Keratinocyte (primary cell): ENCODE measurements at regions not wholly inside any gene's neighbourhood (a gene's known extent, or its start where the extent isn't known, plus 50 kb on each side); places are given as distances from the start of the nearest gene placed in this dataset.

Experiments
- DNase-seq: peaks from one replicate; pipeline ENCODE4 v3.0.0-alpha.2; 2011; ENCODE audit warnings: low read depth, missing footprints, low spot score
- FAIRE-seq: peaks from 2 replicates; lab custom pipeline; 2011; peaks lifted over from hg19 to GRCh38; lab: Jason Lieb, UNC
- H2AFZ ChIP-seq: 2 replicates; pipeline ENCODE4 v1.6.0; 2012; ENCODE audit warnings: low read length, control low read depth, inconsistent platforms; ENCODE audit not compliant: control insufficient read depth
- H3K27ac ChIP-seq: 2 replicates; pipeline ENCODE4 v1.5.1; 2011; ENCODE audit warnings: low read length; ENCODE audit not compliant: control insufficient read depth, insufficient read depth
- H3K27me3 ChIP-seq: 3 replicates; pipeline ENCODE4 v1.6.0; 2011; ENCODE audit warnings: low read length; ENCODE audit not compliant: control insufficient read depth, insufficient read depth; ENCODE audit errors: extremely low read depth
- H3K36me3 ChIP-seq, 2 experiments: 2 replicates in 1 of 2; 3 replicates in 1 of 2; pipeline ENCODE4 v1.5.1; 2011; ENCODE audit warnings: low read length in 2 of 2, mild to moderate bottlenecking in 1 of 2; ENCODE audit not compliant: control insufficient read depth in 2 of 2, insufficient read depth in 2 of 2; ENCODE audit errors: extremely low read depth in 1 of 2
- H3K4me1 ChIP-seq: 3 replicates; pipeline ENCODE4 v1.5.1; 2011; ENCODE audit warnings: low read length; ENCODE audit not compliant: control insufficient read depth, insufficient read depth; ENCODE audit errors: extremely low read depth
- H3K4me2 ChIP-seq: 3 replicates; pipeline ENCODE4 v1.6.0; 2011; ENCODE audit warnings: low read depth, low read length; ENCODE audit not compliant: control insufficient read depth, insufficient read depth; ENCODE audit errors: extremely low read depth
- H3K4me3 ChIP-seq, 3 experiments: fragments of 200-600 bp in 1 of 3; sonication (generic) in 1 of 3; 2 replicates in 2 of 3; 3 replicates in 1 of 3; pipeline ENCODE4 v1.5.1; 2011 to 2016; ENCODE audit warnings: low read length in 3 of 3, mild to moderate bottlenecking in 3 of 3, control low read depth in 2 of 3, inconsistent platforms in 1 of 3, low read depth in 1 of 3, mixed read lengths in 1 of 3, mixed run types in 1 of 3, moderate library complexity in 1 of 3; ENCODE audit not compliant: control insufficient read depth in 2 of 3, insufficient read depth in 2 of 3; ENCODE audit errors: extremely low read depth in 1 of 3
- H3K79me2 ChIP-seq: 2 replicates; pipeline ENCODE4 v1.6.0; 2012; ENCODE audit warnings: low read length; ENCODE audit not compliant: control insufficient read depth, insufficient read depth
- H3K9ac ChIP-seq: 3 replicates; pipeline ENCODE4 v1.6.0; 2011; ENCODE audit warnings: low read length; ENCODE audit not compliant: control insufficient read depth, insufficient read depth; ENCODE audit errors: extremely low read depth
- H3K9me1 ChIP-seq: 3 replicates; pipeline ENCODE4 v1.6.0; 2011; ENCODE audit warnings: low read length; ENCODE audit not compliant: control insufficient read depth, insufficient read depth; ENCODE audit errors: extremely low read depth
- H3K9me3 ChIP-seq: 2 replicates; pipeline ENCODE4 v1.5.1; 2012; ENCODE audit warnings: low read depth, low read length; ENCODE audit not compliant: control insufficient read depth
- H4K20me1 ChIP-seq: 3 replicates; pipeline ENCODE4 v1.6.0; 2011; ENCODE audit warnings: low read length; ENCODE audit not compliant: control insufficient read depth, insufficient read depth; ENCODE audit errors: extremely low read depth
- CTCF ChIP-seq, 3 experiments: IDR thresholded peaks in 1 of 3; conservative IDR thresholded peaks in 1 of 3; optimal IDR thresholded peaks in 1 of 3; 2 replicates in 2 of 3; 3 replicates in 1 of 3; pipeline versions ENCODE3 to v1.5.1; 2011; ENCODE audit warnings: low read length in 3 of 3, mild to moderate bottlenecking in 3 of 3, moderate library complexity in 2 of 3, control low read depth in 1 of 3, inconsistent platforms in 1 of 3; ENCODE audit not compliant: insufficient read depth in 2 of 3; ENCODE audit errors: extremely low read depth in 1 of 3
- EZH2 ChIP-seq: IDR thresholded peaks from one replicate; pipeline ENCODE4 v1.6.1; 2012; ENCODE audit warnings: inconsistent platforms, mild to moderate bottlenecking, low read length, moderate library complexity
- dilution Hi-C: fragments of 300-500 bp; cut with MboI; formaldehyde crosslinking; loops from one replicate; pipeline ENCODE4 v1.7.0; 2020; ENCODE audit warnings: low sequenced_read_pairs; ENCODE audit not compliant: extremely low pct_ligation_motif_present

GRCh38 chr11:70878366-70878765 lies 374.0 kb downstream of the SHANK2 start:
- no peak for TF ChIP-seq CTCF (optimal IDR thresholded peaks at IDR 0.05 in 1 of 3, IDR thresholded peaks at IDR 0.05 in 1 of 3, conservative IDR thresholded peaks at IDR 0.05 in 1 of 3; ENCODE audit: extremely low read depth in 1 of 3, insufficient read depth in 2 of 3, low read length in 3 of 3)
- TF ChIP-seq EZH2 = no peak
- no peaks in the 10 kb centered on the region for H3K4me1 ChIP-seq
- H3K4me3 ChIP-seq = no peak overlapping the region
- no peaks in the 10 kb centered on the region for H3K27me3 ChIP-seq
- H3K27ac ChIP-seq = no peak overlapping the region
- DNase-seq = no peak
- H3K9me1 ChIP-seq = no peaks in the 10 kb centered on the region
- no peak for FAIRE-seq
- no peaks in the 10 kb centered on the region for H4K20me1 ChIP-seq
- H3K4me2 ChIP-seq = no peak overlapping the region
- H3K79me2 ChIP-seq = no peaks in the 10 kb centered on the region
- H3K9ac ChIP-seq = no peak overlapping the region
- dilution Hi-C loops = no loop called here
- H3K9me3 ChIP-seq = peaks cover 3% of the 10 kb centered on the region
- H3K36me3 ChIP-seq = no peaks in the 10 kb centered on the region
- H2AFZ ChIP-seq = no peak overlapping the region

- no peak overlapping the region for H2AFZ ChIP-seq
- DNase-seq = no peak
- TF ChIP-seq EZH2 (no peak), CTCF (optimal IDR thresholded peaks at IDR 0.05 in 1 of 3, IDR thresholded peaks at IDR 0.05 in 1 of 3, conservative IDR thresholded peaks at IDR 0.05 in 1 of 3; ENCODE audit: extremely low read depth in 1 of 3, insufficient read depth in 2 of 3, low read length in 3 of 3) (no peak)
- no peaks in the 10 kb centered on the region for H4K20me1 ChIP-seq
- H3K4me3 ChIP-seq = no peak overlapping the region
- H3K4me1 ChIP-seq = no peaks in the 10 kb centered on the region
- H3K4me2 ChIP-seq = no peak overlapping the region
- no peaks in the 10 kb centered on the region for H3K9me1 ChIP-seq
- H3K79me2 ChIP-seq = no peaks in the 10 kb centered on the region
- dilution Hi-C loops = no loop called here
- H3K36me3 ChIP-seq = no peaks in the 10 kb centered on the region
- H3K27ac ChIP-seq = no peak overlapping the region
- no peak for FAIRE-seq
- peaks cover 7% of the 10 kb centered on the region for H3K9me3 ChIP-seq
- H3K27me3 ChIP-seq = no peaks in the 10 kb centered on the region
- H3K9ac ChIP-seq = no peak overlapping the region
Measured at GRCh38 chr11:70879601-70880285, 372.6 kb downstream of the SHANK2 start.
